ENCODE measurements at regions not wholly inside any gene's neighbourhood (a gene's known extent, or its start where the extent isn't known, plus 50 kb on each side); places are given as distances from the start of the nearest gene placed in this dataset.
"Not testable (repeated sequence)": the region's sequence is repeated elsewhere in the genome, so short reads cannot be mapped to it uniquely, and the experiment has no call there.

GRCh38 chr4:19021617-19022016, 1000.1 kb upstream of the LCORL start:
- in situ Hi-C loops (cut with MboI; ENCODE audit: low pct_unique_long_range_greater_than_20kb, low sequenced_read_pairs): no loop called here
- DNase-seq: no peak

GRCh38 chr4:19016550-19016949, 995.0 kb upstream of the LCORL start:
- in situ Hi-C loops (cut with MboI; ENCODE audit: low pct_unique_long_range_greater_than_20kb, low sequenced_read_pairs): not testable (repeated sequence)

GRCh38 chr4:19014594-19014993, 993.0 kb upstream of the LCORL start:
- in situ Hi-C loops (cut with MboI; ENCODE audit: low pct_unique_long_range_greater_than_20kb, low sequenced_read_pairs): no loop called here
- DNase-seq: no peak

More at GRCh38 chr4:19016550-19016949, 995.0 kb upstream of the LCORL start:
- DNase-seq: not testable (repeated sequence)

- in situ Hi-C loops (cut with MboI; ENCODE audit: low pct_unique_long_range_greater_than_20kb, low sequenced_read_pairs): no loop called here
Measured at GRCh38 chr4:19010761-19011160, 989.2 kb upstream of the LCORL start.

GRCh38 chr4:19009881-19010280, 988.3 kb upstream of the LCORL start:
- in situ Hi-C loops (cut with MboI; ENCODE audit: low pct_unique_long_range_greater_than_20kb, low sequenced_read_pairs): no loop called here

More at GRCh38 chr4:19010761-19011160, 989.2 kb upstream of the LCORL start:
- DNase-seq: no peak

GRCh38 chr4:19005211-19005610, 983.7 kb upstream of the LCORL start:
- DNase-seq: no peak
- in situ Hi-C loops (cut with MboI; ENCODE audit: low pct_unique_long_range_greater_than_20kb, low sequenced_read_pairs): no loop called here

More at GRCh38 chr4:19009881-19010280, 988.3 kb upstream of the LCORL start:
- no peak for DNase-seq

GRCh38 chr4:19002170-19002569, 980.6 kb upstream of the LCORL start:
- in situ Hi-C loops (cut with MboI; ENCODE audit: low pct_unique_long_range_greater_than_20kb, low sequenced_read_pairs): no loop called here
- peak; percentile 21 for DNase-seq

- in situ Hi-C loops (cut with MboI; ENCODE audit: low pct_unique_long_range_greater_than_20kb, low sequenced_read_pairs): no loop called here
- DNase-seq: no peak
Measured at GRCh38 chr4:18999595-18999994, 978.0 kb upstream of the LCORL start.

- in situ Hi-C loops (cut with MboI; ENCODE audit: low pct_unique_long_range_greater_than_20kb, low sequenced_read_pairs): no loop called here
- DNase-seq: no peak
Measured at GRCh38 chr4:18981234-18981615, 959.7 kb upstream of the LCORL start.

GRCh38 chr4:18980516-18981233, 959.1 kb upstream of the LCORL start:
- peak; percentile 29 for DNase-seq

GRCh38 chr4:18976884-18977283, 955.3 kb upstream of the LCORL start:
- no peak for DNase-seq
- in situ Hi-C loops (cut with MboI; ENCODE audit: low pct_unique_long_range_greater_than_20kb, low sequenced_read_pairs): no loop called here

More at GRCh38 chr4:18980516-18981233, 959.1 kb upstream of the LCORL start:
- in situ Hi-C loops (cut with MboI; ENCODE audit: low pct_unique_long_range_greater_than_20kb, low sequenced_read_pairs): no loop called here

GRCh38 chr4:18975916-18976808, 954.6 kb upstream of the LCORL start:
- in situ Hi-C loops (cut with MboI; ENCODE audit: low pct_unique_long_range_greater_than_20kb, low sequenced_read_pairs): no loop called here
- DNase-seq: no peak

GRCh38 chr4:18973296-18973695, 951.7 kb upstream of the LCORL start:
- in situ Hi-C loops (cut with MboI; ENCODE audit: low pct_unique_long_range_greater_than_20kb, low sequenced_read_pairs): no loop called here

GRCh38 chr4:18961879-18962278, 940.3 kb upstream of the LCORL start:
- DNase-seq: no peak

More at GRCh38 chr4:18973296-18973695, 951.7 kb upstream of the LCORL start:
- DNase-seq: no peak

GRCh38 chr4:18961266-18961665, 939.7 kb upstream of the LCORL start:
- in situ Hi-C loops (cut with MboI; ENCODE audit: low pct_unique_long_range_greater_than_20kb, low sequenced_read_pairs): no loop called here
- DNase-seq: no peak

More at GRCh38 chr4:18961879-18962278, 940.3 kb upstream of the LCORL start:
- in situ Hi-C loops (cut with MboI; ENCODE audit: low pct_unique_long_range_greater_than_20kb, low sequenced_read_pairs): no loop called here

- no peak for DNase-seq
- in situ Hi-C loops (cut with MboI; ENCODE audit: low pct_unique_long_range_greater_than_20kb, low sequenced_read_pairs): no loop called here
Measured at GRCh38 chr4:18957716-18958115, 936.2 kb upstream of the LCORL start.

GRCh38 chr4:18954538-18954937, 933.0 kb upstream of the LCORL start:
- no peak for DNase-seq

GRCh38 chr4:18953613-18954012, 932.1 kb upstream of the LCORL start:
- no peak for DNase-seq
- in situ Hi-C loops (cut with MboI; ENCODE audit: low pct_unique_long_range_greater_than_20kb, low sequenced_read_pairs): no loop called here

More at GRCh38 chr4:18954538-18954937, 933.0 kb upstream of the LCORL start:
- in situ Hi-C loops (cut with MboI; ENCODE audit: low pct_unique_long_range_greater_than_20kb, low sequenced_read_pairs): no loop called here

- DNase-seq: no peak
- in situ Hi-C loops (cut with MboI; ENCODE audit: low pct_unique_long_range_greater_than_20kb, low sequenced_read_pairs): no loop called here
Measured at GRCh38 chr4:18945464-18945863, 923.9 kb upstream of the LCORL start.

- in situ Hi-C loops (cut with MboI; ENCODE audit: low pct_unique_long_range_greater_than_20kb, low sequenced_read_pairs): no loop called here
- no peak for DNase-seq
Measured at GRCh38 chr4:18942874-18943273, 921.3 kb upstream of the LCORL start.
